GM18867 (cell line): ENCODE measurements at regions not wholly inside any gene's neighbourhood (a gene's known extent, or its start where the extent isn't known, plus 50 kb on each side); places are given as distances from the start of the nearest gene placed in this dataset.
A peak's percentile ranks its signal among the peaks of the same experiment; 100 is the strongest.

ENCODE experiments used
- ATAC-seq: cut with Tn5 transposase; IDR thresholded peaks from one replicate; pipeline ENCODE4 v1.9.1; 2021; ENCODE audit warnings: mild to moderate bottlenecking, moderate library complexity; ENCODE audit not compliant: unreplicated experiment

GRCh38 chr4:104418286-104418685, 76.4 kb downstream of the CXXC4 start:
- ATAC-seq, result no peak

- ATAC-seq, result no peak
These were observed 77.3 kb downstream of the CXXC4 start for GRCh38 chr4:104417357-104417882.

- no peak for ATAC-seq
These were observed 77.9 kb downstream of the CXXC4 start for GRCh38 chr4:104416725-104417356.

GRCh38 chr4:104413487-104413886, 81.2 kb downstream of the CXXC4 start:
- ATAC-seq, result no peak

- ATAC-seq, result no peak
These were observed 82.3 kb downstream of the CXXC4 start for GRCh38 chr4:104412344-104412743.

GRCh38 chr4:104411502-104411901, 83.2 kb downstream of the CXXC4 start:
- no peak for ATAC-seq

- no peak for ATAC-seq
These were observed 85.8 kb downstream of the CXXC4 start for GRCh38 chr4:104408878-104409277.

- ATAC-seq, result no peak
These were observed 90.3 kb downstream of the CXXC4 start for GRCh38 chr4:104404361-104404760.

GRCh38 chr4:104395168-104395614, 99.5 kb downstream of the CXXC4 start:
- ATAC-seq, result no peak

- no peak for ATAC-seq
These were observed 100.1 kb downstream of the CXXC4 start for GRCh38 chr4:104394406-104395167.

- no peak for ATAC-seq
These were observed 100.9 kb downstream of the CXXC4 start for GRCh38 chr4:104393655-104394324.

GRCh38 chr4:104385713-104386112, 109.0 kb downstream of the CXXC4 start:
- ATAC-seq, result no peak

- ATAC-seq, result no peak
These were observed 111.7 kb downstream of the CXXC4 start for GRCh38 chr4:104382961-104383360.

GRCh38 chr4:104381729-104382128, 113.0 kb downstream of the CXXC4 start:
- no peak for ATAC-seq

- no peak for ATAC-seq
These were observed 129.1 kb downstream of the CXXC4 start for GRCh38 chr4:104365618-104366017.

GRCh38 chr4:104353481-104353880, 141.2 kb downstream of the CXXC4 start:
- no peak for ATAC-seq

- peak; percentile 44 for ATAC-seq
These were observed 142.5 kb downstream of the CXXC4 start for GRCh38 chr4:104352211-104352610.

- no peak for ATAC-seq
These were observed 143.0 kb downstream of the CXXC4 start for GRCh38 chr4:104351706-104352105.

- ATAC-seq, result no peak
These were observed 149.0 kb downstream of the CXXC4 start for GRCh38 chr4:104345598-104346242.

GRCh38 chr4:104344342-104344980, 150.2 kb downstream of the CXXC4 start:
- ATAC-seq, result no peak

- no peak for ATAC-seq
These were observed 160.3 kb downstream of the CXXC4 start for GRCh38 chr4:104334410-104334809.
